NCI-H2029 (cell line): ENCODE measurements at regions not wholly inside any gene's neighbourhood (a gene's known extent, or its start where the extent isn't known, plus 50 kb on each side); places are given as distances from the start of the nearest gene placed in this dataset.

Source experiments
- DNase-seq: peaks from one replicate; lab custom pipeline; 2025; lab: John Stamatoyannopoulos, UW

DNA sequence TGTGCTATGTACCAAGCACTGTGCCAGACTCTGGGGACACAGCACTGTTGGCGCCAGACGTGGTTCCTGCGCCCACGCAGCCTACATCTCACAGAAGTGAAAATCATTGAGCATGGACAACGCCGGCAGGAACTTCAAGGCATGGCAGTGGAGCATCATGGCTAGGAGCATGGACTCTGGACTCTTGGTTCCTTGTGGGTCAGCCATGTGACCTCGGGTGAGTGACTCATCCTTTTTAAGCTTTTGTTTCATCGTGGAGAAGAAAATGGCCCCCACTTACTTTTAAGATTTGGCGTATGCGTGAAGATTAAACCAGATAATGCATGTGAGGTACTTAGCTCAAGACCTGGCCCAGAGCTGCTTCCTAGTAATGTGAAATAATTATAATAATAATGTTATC is 988.5 kb downstream of the UQCRFS1 start:
- no peak for DNase-seq

GRCh38 chr19:28221736-28222135 is 991.2 kb downstream of the UQCRFS1 start:
- DNase-seq = no peak

DNA sequence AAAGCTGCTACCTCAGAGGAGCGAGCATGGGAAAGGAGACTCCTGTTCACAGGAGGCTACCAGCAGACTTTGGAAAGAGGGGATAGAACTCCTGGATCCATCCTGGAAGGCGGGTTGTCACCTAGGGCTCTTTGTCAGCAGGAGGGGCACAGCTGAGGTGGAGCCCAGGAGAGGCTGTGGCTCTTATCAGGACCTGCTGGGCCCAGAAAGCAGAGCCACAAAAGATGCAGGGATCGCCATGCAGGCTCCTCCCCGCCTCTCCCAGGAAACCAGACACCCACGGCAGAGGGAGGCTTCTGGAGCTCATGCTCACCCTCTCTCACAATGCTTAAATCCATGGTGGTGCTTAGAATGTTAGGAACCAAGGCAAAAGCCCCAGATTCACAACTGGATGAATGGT is 994.2 kb downstream of the UQCRFS1 start:
- DNase-seq = no peak

DNA sequence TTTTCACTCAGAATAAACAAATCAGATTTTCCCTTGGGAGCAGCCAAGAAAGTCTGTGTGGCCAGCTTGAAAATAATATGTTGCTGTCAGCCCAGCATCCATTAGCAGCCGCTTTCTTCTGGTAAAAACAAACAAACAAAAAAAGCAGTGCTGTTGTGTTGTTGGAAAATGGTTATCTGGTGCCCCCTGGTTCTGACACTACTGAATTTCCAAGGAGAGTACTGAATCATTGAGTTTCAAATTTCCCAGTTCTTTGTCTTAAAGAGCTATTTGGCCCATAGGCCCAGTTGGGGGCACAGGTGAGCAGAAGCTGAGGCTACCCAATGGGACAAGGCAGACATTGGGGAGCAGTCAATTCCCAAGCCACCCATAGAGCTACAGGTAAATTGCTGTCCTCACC is 995.9 kb downstream of the UQCRFS1 start:
- DNase-seq = no peak

DNA sequence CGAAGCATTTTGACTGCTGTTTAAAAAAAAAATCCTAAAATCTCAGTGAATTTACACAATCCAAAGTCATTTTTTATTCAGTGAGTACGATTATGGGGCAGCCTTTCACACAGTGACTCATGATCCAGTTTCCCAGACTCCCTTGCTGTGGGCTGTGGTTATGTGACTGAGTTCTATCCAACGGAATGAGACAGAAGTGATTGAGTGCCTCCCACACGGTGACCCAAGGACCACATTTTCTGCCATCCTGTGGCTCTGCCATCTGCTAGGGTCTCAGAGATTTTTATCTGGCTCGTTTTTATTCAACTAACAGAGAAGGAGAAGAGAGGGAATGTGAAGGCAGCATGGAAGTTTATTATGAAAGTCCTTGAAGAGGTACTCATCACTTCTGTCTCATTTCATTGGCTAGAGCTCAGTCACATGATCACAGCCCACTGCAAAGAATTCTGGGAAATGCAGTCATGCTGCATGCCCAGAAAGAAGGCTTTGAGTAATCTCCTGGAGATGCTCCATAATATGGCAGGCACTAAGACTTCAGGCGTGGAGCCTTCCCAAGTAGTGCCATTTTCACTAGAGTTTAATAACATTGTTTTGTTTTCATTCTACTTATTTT is 999.4 kb downstream of the UQCRFS1 start:
- DNase-seq = no peak

GRCh38 chr19:28210886-28211285 is 1002.1 kb downstream of the UQCRFS1 start:
- DNase-seq = no peak

DNA sequence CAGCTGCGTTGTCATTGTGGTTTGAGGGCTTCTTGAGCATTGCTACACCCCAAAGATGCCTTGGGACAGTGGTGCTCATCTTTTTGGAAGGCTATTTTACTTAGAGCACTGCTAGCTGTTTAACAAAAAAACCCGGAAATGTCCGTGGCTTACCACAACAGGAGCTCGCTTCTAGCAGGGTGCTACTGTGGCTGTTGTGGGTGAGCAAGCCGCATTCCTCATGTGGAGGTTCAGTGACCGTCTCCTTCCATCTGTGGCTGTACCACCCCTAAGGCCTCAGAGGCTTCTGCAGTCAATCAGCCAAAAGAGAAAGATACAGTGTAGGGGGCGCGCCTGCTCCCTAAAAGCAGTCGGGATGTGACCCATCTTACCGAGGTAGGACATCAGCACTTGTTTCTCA is 1004.2 kb downstream of the UQCRFS1 start:
- DNase-seq = no peak

- no peak for DNase-seq
Measured at GRCh38 chr19:28207244-28207643, 1005.7 kb downstream of the UQCRFS1 start.

DNA sequence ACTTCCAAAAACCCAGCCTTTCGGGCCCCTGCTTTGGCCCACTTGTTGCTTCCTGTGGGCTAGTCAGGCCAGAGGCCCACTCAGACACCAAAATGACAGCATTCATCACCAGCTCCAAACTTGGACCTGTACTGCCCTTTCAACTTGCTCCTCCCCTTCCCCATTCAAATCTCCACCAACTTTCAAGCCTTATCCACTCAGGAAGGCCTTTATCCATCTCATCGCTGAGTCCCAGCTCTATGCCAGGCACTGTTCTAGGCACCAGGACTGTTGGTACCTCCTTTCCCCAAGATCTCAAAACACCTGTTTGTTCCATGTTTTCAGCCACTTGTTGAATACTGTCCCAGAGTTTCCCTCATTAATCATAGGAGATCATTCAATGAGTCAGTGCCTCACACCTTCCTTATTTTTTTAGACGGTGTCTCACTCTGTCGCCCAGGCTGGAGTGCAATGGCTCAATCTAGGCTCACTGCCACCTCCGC is 1011.4 kb downstream of the UQCRFS1 start:
- DNase-seq = no peak

DNA sequence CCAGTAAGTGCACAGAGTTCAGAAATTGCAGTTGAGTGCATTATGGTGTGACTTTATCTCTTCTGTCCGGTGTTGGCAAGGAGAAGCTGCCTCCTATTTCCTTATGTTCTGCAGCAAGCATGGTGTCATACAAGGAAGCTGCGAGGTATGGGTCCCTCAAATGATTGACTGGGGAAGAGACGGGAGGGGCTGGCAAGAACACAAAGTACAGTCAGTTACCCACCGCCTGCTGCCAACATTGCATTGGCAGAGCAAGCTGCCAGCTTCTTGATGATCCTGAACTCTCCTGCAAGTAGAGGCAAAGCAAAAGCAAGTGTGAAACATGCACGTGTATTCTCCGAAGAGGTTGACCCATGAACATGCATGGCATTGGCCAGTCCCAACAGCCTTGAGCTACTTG is 1013.6 kb downstream of the UQCRFS1 start:
- no peak for DNase-seq

- DNase-seq = no peak
Measured at GRCh38 chr19:28196961-28197360, 1016.0 kb downstream of the UQCRFS1 start.

DNA sequence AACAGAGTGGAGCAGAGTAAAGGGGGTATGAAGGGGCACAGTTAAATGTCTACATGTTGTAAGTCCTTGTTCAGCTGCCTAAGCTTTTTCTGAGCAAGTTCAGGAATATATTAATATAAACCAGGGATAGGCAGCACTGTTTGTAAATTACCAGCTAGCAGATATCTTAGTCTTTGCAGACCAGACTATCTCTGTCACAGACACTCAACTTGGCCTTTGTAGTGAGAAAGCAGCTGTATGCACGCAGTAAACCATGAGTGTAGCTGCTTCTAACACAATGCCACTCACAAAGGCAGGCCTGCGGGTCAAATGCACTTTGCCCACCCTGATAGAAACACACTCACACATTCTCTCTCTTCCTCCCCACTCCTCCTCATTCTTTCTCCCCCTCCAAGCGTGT is 1016.9 kb downstream of the UQCRFS1 start:
- DNase-seq = no peak

DNA sequence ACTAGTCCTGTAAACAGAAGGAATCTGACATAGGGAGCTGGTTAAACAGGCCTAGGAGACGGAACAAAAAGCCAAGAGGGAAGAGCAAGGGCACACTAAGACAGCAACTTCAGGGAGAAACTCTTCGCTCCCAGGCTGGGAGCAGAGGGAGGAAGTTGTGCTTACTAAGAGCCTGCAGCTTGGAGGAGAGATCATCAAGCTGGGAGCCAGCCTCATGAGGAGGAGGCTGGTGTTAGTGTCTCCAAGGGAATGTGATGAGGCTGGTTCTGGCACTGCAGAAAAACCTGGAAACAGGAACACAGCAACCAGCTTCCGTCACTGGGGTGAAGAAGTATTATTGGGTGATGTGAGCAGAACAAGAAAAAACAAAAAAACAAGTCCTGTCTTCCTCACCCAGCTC is 1027.3 kb downstream of the UQCRFS1 start:
- no peak for DNase-seq

DNA sequence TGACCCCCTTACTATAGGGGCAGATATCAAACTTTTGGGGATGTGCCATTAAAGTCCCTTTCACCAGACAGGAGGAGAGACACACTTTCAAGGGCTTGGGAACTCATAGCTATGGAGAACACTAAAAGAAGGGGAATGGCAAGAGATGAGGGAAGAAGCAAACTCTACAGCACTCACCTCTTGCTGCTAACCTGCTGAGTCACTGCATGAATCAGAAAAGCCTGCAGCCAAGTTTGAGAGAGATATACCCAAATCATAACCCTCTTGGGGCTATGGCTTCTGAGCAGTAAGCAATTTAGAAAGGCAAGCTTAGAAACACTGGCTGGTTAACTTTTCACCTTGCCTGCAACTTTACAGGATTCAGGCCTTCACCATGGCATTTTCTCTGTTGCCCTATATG is 1028.0 kb downstream of the UQCRFS1 start:
- DNase-seq = no peak

DNA sequence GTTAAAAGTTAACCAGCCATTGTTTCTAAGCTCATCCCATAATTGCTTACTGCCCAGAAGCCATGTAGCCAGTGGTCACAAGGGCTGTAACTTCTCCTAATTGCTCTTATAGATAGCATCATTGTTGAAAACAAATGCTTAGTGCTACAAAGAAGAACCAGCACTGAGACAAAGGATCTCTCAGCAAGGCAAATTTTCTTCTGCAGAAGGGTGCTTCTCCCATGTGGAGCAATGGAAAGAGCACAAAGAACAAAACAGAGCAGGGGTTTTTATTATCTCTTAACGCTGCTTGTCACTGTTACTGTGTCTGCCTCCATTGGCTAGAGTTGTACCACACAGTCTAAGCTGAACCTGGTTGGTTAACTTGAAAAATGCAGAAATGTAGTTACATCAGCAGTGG is 1036.8 kb downstream of the UQCRFS1 start:
- no peak for DNase-seq

GRCh38 chr19:28171983-28172382 is 1041.0 kb downstream of the UQCRFS1 start:
- no peak for DNase-seq

DNA sequence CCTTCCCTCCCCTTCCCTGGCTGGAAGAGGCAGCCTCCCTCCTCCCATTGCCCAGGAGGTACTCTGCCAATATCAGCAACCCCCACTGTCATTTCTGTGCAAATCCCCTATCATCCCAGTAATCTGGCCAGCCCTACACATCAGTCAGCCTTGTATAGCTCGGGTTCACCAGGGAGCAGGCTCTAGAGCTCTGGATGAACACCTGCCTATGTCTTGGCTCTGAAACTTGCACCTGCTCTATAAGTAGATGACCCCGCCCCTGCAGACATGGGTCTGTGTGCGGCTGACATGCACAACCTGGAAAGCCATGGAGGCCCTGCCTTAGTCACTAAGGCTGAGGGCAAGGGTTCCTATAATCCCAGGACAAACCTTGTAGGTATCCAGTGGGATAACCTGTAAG is 1042.9 kb downstream of the UQCRFS1 start:
- DNase-seq = peak; percentile 86

DNA sequence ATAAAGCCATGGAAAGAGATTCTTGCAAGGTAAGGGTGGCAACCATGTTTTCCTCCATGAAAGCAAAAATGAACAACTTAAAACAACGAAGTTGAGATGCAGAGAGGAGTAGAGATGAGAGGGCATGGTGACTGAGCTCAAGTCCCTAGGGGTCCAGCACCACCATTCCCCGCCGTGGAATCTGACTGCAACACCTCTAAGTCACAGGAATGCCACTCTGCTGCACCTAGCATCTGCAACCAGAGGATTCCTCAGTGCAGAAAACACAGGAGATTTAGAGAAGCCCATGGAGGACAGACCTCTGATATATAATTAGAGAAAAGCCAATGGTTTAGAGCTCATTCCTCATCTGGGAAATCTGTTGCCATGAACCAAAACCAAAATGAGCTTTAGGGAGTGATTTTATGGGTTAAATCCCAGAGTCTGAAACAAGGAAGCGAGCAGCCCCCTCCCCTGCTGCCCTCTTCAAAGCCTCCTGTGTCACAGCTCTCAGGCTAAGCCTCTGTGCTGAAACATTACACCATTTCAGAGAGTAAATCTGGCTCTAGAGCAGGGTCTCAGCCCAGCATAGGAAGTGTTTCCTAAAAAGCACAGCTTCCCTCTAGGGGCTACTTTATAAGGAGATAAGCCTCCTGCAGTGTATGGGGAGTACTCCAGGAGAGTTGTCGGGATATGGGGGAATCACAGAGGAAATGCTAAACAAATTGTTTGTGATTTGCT is 1043.6 kb downstream of the UQCRFS1 start:
- peak; percentile 38 for DNase-seq

DNA sequence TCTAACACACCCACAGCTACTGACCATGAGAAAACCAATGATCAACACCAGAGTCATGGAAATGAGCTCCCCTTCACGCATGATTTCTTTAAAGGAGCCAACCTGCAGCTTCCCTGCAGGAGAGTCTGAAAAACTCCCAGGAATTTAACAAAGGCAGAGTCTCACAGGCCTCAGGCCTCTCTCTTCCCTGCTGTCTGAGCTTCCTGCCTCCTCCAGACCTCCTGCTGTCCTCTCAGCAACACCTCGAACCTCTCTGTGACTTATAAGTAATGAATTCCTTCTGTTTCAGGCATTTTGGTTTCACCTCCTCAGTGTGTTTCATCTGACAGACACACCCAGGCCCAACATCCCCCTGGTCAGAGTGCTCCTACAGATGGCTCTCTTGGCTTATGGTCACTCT is 1044.4 kb downstream of the UQCRFS1 start:
- DNase-seq = no peak

- DNase-seq = no peak
Measured at GRCh38 chr19:28166025-28166424, 1046.9 kb downstream of the UQCRFS1 start.

DNA sequence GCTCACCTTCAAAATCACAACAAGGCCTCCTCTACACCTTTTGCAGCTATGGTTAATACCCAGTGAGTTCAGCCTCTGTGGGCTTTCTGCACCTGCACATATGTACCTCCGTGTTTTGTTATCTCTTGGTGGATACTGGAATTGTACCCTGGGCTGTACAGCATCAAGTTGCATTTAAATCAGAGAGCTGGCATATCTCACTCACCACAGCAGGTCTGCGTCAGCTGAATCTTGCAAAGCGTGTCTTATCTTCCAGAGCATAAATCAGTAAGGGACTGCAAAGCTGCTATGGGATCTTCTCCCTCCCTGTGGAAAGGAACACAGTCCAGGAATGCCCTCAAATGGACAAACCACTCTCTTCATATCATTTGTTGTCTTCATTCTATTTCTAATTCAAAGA is 1048.7 kb downstream of the UQCRFS1 start:
- DNase-seq = no peak

GRCh38 chr19:28159065-28159464 is 1053.9 kb downstream of the UQCRFS1 start:
- DNase-seq = no peak

DNA sequence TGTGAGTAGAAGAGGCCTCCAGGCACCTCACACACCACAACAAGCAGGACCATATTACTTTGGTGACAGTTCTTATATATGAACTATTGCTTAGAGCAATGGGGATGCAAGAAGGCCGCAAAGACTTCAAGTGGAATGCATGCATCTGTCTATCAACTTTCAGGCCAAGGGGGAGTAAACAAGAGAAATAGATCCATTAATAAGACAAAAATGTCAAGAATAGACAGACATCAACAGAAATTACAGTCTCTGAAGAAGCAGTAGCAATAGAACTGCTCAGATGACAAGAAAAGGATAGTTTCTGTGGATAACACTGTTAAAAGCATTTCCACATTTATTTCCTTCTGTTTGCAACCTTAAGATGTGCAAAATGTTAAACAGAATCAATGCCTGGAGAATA is 1057.7 kb downstream of the UQCRFS1 start:
- no peak for DNase-seq

GRCh38 chr19:28154077-28154476 is 1058.9 kb downstream of the UQCRFS1 start:
- DNase-seq = no peak
